Panc1 (cell line): ENCODE measurements at regions not wholly inside any gene's neighbourhood (a gene's known extent, or its start where the extent isn't known, plus 50 kb on each side); places are given as distances from the start of the nearest gene placed in this dataset.

ENCODE experiments used
- ATAC-seq: fragments of 200-7000 bp; cut with Tn5 transposase; 2 replicates; pipeline ENCODE4 v1.9.1; 2020; ENCODE audit warnings: mild to moderate bottlenecking, moderate library complexity
- BruUV-seq: library from RNA; stranded (reverse); fragments of 400-500 nt; replicated peaks from 2 replicates; lab custom pipeline; 2021; lab: Mats Ljungman, UMichigan
- CTCF ChIA-PET: fragments of 300-600 bp; sonication (Branson Sonifier 250); formaldehyde crosslinking; loops from one replicate; lab custom pipeline; 2022; ENCODE audit warnings: antibody characterized with exemption; lab: Charles Lee
- POLR2A ChIA-PET: fragments of 300-600 bp; sonication (Branson Sonifier 250); formaldehyde crosslinking; loops from one replicate; lab custom pipeline; 2022; ENCODE audit warnings: antibody characterized with exemption; lab: Charles Lee
- DNase-seq: peaks from one replicate; pipeline ENCODE4 v3.0.0-alpha.2; 2010; ENCODE audit warnings: low read depth, low spot score
- H3K27ac ChIP-seq: 2 replicates; pipeline ENCODE4 v1.5.1; 2011; ENCODE audit warnings: mild to moderate bottlenecking, low read length, inconsistent platforms
- H3K27me3 ChIP-seq: fragments of 200-500 bp; sonication (Bioruptor generic); 2 replicates; pipeline ENCODE4 v1.6.0; 2014; ENCODE audit warnings: low read length, inconsistent platforms; ENCODE audit not compliant: control insufficient read depth, insufficient read depth
- H3K36me3 ChIP-seq: fragments of 200-500 bp; sonication (Bioruptor generic); 2 replicates; pipeline ENCODE4 v1.5.1; 2014; ENCODE audit warnings: inconsistent platforms, mild to moderate bottlenecking, low read length, moderate library complexity; ENCODE audit not compliant: control insufficient read depth, insufficient read depth
- H3K4me1 ChIP-seq: 2 replicates; pipeline ENCODE4 v1.5.1; 2011; ENCODE audit warnings: inconsistent platforms, mild to moderate bottlenecking, low read length, moderate library complexity; ENCODE audit not compliant: control insufficient read depth, insufficient read depth
- H3K4me3 ChIP-seq, 2 experiments: 2 replicates each; pipeline ENCODE4 v1.5.1; 2011 to 2012; ENCODE audit warnings: low read depth in 2 of 2, low read length in 2 of 2, mild to moderate bottlenecking in 2 of 2, inconsistent platforms in 1 of 2, moderate library complexity in 1 of 2
- H3K9me3 ChIP-seq: fragments of 200-500 bp; sonication (Bioruptor generic); 2 replicates; pipeline ENCODE4 v1.5.1; 2014; ENCODE audit warnings: low read depth, mild to moderate bottlenecking, inconsistent platforms, low read length, moderate library complexity; ENCODE audit not compliant: control insufficient read depth, insufficient read depth
- POLR2AphosphoS5 ChIP-seq: IDR thresholded peaks from 2 replicates; pipeline ENCODE4 v1.6.1; 2012; ENCODE audit warnings: mild to moderate bottlenecking, low read depth, low read length, moderate library complexity
- SIN3A ChIP-seq: IDR thresholded peaks from 2 replicates; pipeline ENCODE4 v1.6.1; 2012; ENCODE audit warnings: low read depth, mild to moderate bottlenecking, low read length, moderate library complexity, borderline replicate concordance; ENCODE audit not compliant: insufficient read depth
- TCF7L2 ChIP-seq: IDR thresholded peaks from 2 replicates; pipeline ENCODE4 v1.6.1; 2011; ENCODE audit warnings: mild to moderate bottlenecking, low read depth, low read length, inconsistent platforms
- in situ Hi-C: cut with HindIII; loops from 2 replicates; pipeline ENCODE4 v1.10.0; 2016; ENCODE audit warnings: low sequenced_read_pairs, low pct_unique_long_range_greater_than_20kb
- intact Hi-C: fragments of 100-400 bp; cut with micrococcal nuclease; formaldehyde crosslinking; loops from one replicate; pipeline ENCODE4 v1.10.0; 2022; ENCODE audit not compliant: unreplicated experiment
- TF ChIP-seq, protein P1 (sequence below), 2 experiments: IDR thresholded peaks; 2 replicates each; pipeline ENCODE4 v1.6.1; 2011 to 2012; ENCODE audit warnings: low read depth in 2 of 2, control low read depth in 1 of 2, low read length in 1 of 2, mild to moderate bottlenecking in 1 of 2, moderate library complexity in 1 of 2; ENCODE audit not compliant: insufficient read depth in 1 of 2
- TF ChIP-seq, protein P2 (sequence below): fragments of 450-650 bp; IDR thresholded peaks from 2 replicates; pipeline ENCODE4 v1.5.1; 2017; ENCODE audit warnings: mild to moderate bottlenecking

DNA sequence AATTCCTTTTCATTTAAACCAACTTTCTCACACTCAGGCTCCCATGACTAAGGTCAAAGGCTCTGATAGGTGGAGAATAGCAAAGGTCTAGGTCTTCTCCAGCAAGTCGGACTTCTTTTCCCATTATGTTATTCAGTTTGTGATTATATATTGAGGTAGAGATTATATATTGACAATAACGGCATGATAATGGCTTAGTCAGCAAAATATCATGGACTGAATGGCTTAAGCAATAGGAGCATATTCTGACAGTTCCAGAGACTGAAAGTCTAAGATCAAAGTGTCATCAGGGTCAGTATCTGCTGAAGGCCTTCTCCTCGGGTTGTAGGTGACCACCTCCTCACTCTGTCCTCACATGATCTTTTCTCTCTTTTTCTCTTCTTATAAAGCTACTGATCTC is 1251.4 kb downstream of the ROBO1 start:
- H3K27me3 ChIP-seq, result no peaks in the 10 kb centered on the region
- BruUV-seq, result no TSS peak
- CTCF ChIA-PET, result no interaction called here
- intact Hi-C loops, result no loop called here
- in situ Hi-C loops, result no loop called here
- DNase-seq (no peak), ATAC-seq (no peak)
- H3K36me3 ChIP-seq, result no peaks in the 10 kb centered on the region
- H3K27ac ChIP-seq, result no peak overlapping the region
- POLR2A ChIA-PET, result no interaction called here
- TF ChIP-seq TCF7L2 (no peak), SIN3A (no peak), POLR2AphosphoS5 (no peak)
- TF ChIP-seq, protein P1, sequence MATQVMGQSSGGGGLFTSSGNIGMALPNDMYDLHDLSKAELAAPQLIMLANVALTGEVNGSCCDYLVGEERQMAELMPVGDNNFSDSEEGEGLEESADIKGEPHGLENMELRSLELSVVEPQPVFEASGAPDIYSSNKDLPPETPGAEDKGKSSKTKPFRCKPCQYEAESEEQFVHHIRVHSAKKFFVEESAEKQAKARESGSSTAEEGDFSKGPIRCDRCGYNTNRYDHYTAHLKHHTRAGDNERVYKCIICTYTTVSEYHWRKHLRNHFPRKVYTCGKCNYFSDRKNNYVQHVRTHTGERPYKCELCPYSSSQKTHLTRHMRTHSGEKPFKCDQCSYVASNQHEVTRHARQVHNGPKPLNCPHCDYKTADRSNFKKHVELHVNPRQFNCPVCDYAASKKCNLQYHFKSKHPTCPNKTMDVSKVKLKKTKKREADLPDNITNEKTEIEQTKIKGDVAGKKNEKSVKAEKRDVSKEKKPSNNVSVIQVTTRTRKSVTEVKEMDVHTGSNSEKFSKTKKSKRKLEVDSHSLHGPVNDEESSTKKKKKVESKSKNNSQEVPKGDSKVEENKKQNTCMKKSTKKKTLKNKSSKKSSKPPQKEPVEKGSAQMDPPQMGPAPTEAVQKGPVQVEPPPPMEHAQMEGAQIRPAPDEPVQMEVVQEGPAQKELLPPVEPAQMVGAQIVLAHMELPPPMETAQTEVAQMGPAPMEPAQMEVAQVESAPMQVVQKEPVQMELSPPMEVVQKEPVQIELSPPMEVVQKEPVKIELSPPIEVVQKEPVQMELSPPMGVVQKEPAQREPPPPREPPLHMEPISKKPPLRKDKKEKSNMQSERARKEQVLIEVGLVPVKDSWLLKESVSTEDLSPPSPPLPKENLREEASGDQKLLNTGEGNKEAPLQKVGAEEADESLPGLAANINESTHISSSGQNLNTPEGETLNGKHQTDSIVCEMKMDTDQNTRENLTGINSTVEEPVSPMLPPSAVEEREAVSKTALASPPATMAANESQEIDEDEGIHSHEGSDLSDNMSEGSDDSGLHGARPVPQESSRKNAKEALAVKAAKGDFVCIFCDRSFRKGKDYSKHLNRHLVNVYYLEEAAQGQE (IDR thresholded peaks at IDR 0.05; ENCODE audit: insufficient read depth in 1 of 2, low read depth in 2 of 2, low read length in 1 of 2), result no peak
- TF ChIP-seq, protein P2, sequence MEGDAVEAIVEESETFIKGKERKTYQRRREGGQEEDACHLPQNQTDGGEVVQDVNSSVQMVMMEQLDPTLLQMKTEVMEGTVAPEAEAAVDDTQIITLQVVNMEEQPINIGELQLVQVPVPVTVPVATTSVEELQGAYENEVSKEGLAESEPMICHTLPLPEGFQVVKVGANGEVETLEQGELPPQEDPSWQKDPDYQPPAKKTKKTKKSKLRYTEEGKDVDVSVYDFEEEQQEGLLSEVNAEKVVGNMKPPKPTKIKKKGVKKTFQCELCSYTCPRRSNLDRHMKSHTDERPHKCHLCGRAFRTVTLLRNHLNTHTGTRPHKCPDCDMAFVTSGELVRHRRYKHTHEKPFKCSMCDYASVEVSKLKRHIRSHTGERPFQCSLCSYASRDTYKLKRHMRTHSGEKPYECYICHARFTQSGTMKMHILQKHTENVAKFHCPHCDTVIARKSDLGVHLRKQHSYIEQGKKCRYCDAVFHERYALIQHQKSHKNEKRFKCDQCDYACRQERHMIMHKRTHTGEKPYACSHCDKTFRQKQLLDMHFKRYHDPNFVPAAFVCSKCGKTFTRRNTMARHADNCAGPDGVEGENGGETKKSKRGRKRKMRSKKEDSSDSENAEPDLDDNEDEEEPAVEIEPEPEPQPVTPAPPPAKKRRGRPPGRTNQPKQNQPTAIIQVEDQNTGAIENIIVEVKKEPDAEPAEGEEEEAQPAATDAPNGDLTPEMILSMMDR, result no peak
- no peak overlapping the region for H3K4me3 ChIP-seq
- no peaks in the 10 kb centered on the region for H3K4me1 ChIP-seq
- H3K9me3 ChIP-seq, result no peaks in the 10 kb centered on the region

DNA sequence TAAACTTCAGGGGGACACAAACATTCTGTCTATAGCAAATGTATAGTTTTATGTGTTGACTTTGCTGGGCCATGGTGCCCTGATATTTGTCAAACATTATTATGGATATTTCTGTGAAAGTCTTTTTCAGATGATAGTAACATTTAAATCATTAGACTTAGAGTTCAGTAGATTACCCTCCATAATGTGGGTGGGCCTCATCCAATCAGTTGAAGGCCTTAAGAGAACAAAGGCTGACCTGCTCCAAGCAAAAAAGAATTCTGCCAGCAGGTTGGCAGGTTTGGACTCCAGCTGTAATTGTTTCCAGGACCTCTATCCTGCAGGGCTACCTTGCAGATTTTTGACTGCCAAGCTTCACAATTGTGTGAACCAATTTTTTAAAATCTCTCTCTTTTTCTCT is 1250.9 kb downstream of the ROBO1 start:
- no peaks in the 10 kb centered on the region for H3K4me1 ChIP-seq
- TF ChIP-seq, protein P1 (IDR thresholded peaks at IDR 0.05; ENCODE audit: insufficient read depth in 1 of 2, low read depth in 2 of 2, low read length in 1 of 2), result no peak
- TF ChIP-seq TCF7L2, result no peak
- no peak for TF ChIP-seq SIN3A
- TF ChIP-seq, protein P2, result no peak
- no peak for TF ChIP-seq POLR2AphosphoS5
- DNase-seq (no peak), ATAC-seq (no peak)
- no peak overlapping the region for H3K27ac ChIP-seq
- H3K9me3 ChIP-seq, result no peaks in the 10 kb centered on the region
- ChIA-PET CTCF (no interaction called here), POLR2A (no interaction called here)
- no peaks in the 10 kb centered on the region for H3K27me3 ChIP-seq
- no peaks in the 10 kb centered on the region for H3K36me3 ChIP-seq
- H3K4me3 ChIP-seq, result no peak overlapping the region
- BruUV-seq, result no TSS peak
- in situ Hi-C loops, result no loop called here
- intact Hi-C loops, result no loop called here
